Osteoblast (primary cell): ENCODE measurements at regions not wholly inside any gene's neighbourhood (a gene's known extent, or its start where the extent isn't known, plus 50 kb on each side); places are given as distances from the start of the nearest gene placed in this dataset.

Experiments
- DNase-seq: peaks from one replicate; pipeline ENCODE4 v3.0.0; 2011; ENCODE audit warnings: low spot score, mixed read lengths; ENCODE audit not compliant: insufficient read length; ENCODE audit errors: missing footprints
- H2AFZ ChIP-seq: 2 replicates; pipeline ENCODE4 v1.6.0; 2011; ENCODE audit warnings: mild to moderate bottlenecking, low read length
- H3K27ac ChIP-seq: 2 replicates; pipeline ENCODE4 v1.5.1; 2011; ENCODE audit warnings: mild to moderate bottlenecking, low read depth, low read length, moderate library complexity
- H3K27me3 ChIP-seq: 2 replicates; pipeline ENCODE4 v1.6.0; 2012; ENCODE audit warnings: mild to moderate bottlenecking, control low read depth, inconsistent platforms, low read length, moderate library complexity; ENCODE audit not compliant: insufficient read depth
- H3K36me3 ChIP-seq: 2 replicates; pipeline ENCODE4 v1.5.1; 2011; ENCODE audit warnings: mild to moderate bottlenecking, low read length, control low read depth, moderate library complexity; ENCODE audit not compliant: insufficient read depth
- H3K4me1 ChIP-seq: 2 replicates; pipeline ENCODE4 v1.5.1; 2011; ENCODE audit warnings: mild to moderate bottlenecking, low read length, control low read depth, moderate library complexity; ENCODE audit not compliant: insufficient read depth
- H3K4me2 ChIP-seq: 2 replicates; pipeline ENCODE4 v1.6.0; 2011; ENCODE audit warnings: mild to moderate bottlenecking, low read length; ENCODE audit not compliant: insufficient read depth
- H3K4me3 ChIP-seq: fragments of 200-600 bp; sonication (generic); 3 replicates; pipeline ENCODE4 v1.5.1; 2012; ENCODE audit warnings: mild to moderate bottlenecking, low read length, inconsistent platforms; ENCODE audit not compliant: insufficient read depth
- H3K79me2 ChIP-seq: 2 replicates; pipeline ENCODE4 v1.6.0; 2012; ENCODE audit warnings: mild to moderate bottlenecking, low read length, control low read depth, inconsistent platforms; ENCODE audit not compliant: insufficient read depth
- H3K9me3 ChIP-seq: 2 replicates; pipeline ENCODE4 v1.5.1; 2011; ENCODE audit warnings: low read depth, low read length, control low read depth
- H4K20me1 ChIP-seq: 2 replicates; pipeline ENCODE4 v1.6.0; 2012; ENCODE audit warnings: mild to moderate bottlenecking, low read length, control low read depth; ENCODE audit not compliant: insufficient read depth
- CTCF ChIP-seq: IDR thresholded peaks from 2 replicates; pipeline ENCODE4 v1.5.1; 2011; ENCODE audit warnings: mild to moderate bottlenecking, low read depth, low read length, moderate library complexity; ENCODE audit errors: extremely low read depth

GRCh38 chr14:42173206-42173605 lies 566.5 kb downstream of the LRFN5 start:
- no peak for TF ChIP-seq CTCF
- Histone ChIP-seq H3K4me1 (no peaks in the 10 kb centered on the region), H3K27ac (no peak overlapping the region), H3K79me2 (no peaks in the 10 kb centered on the region), H3K36me3 (no peaks in the 10 kb centered on the region), H3K9me3 (no peaks in the 10 kb centered on the region), H2AFZ (no peak overlapping the region), H4K20me1 (no peaks in the 10 kb centered on the region), H3K4me3 (no peak overlapping the region), H3K27me3 (no peaks in the 10 kb centered on the region), H3K4me2 (no peak overlapping the region)
- DNase-seq = no peak

- H3K27ac ChIP-seq = no peak overlapping the region
- H2AFZ ChIP-seq = no peak overlapping the region
- no peak for TF ChIP-seq CTCF
- no peaks in the 10 kb centered on the region for H3K36me3 ChIP-seq
- H3K79me2 ChIP-seq = no peaks in the 10 kb centered on the region
- no peaks in the 10 kb centered on the region for H3K9me3 ChIP-seq
- H3K27me3 ChIP-seq = no peaks in the 10 kb centered on the region
- H3K4me1 ChIP-seq = no peaks in the 10 kb centered on the region
- H3K4me2 ChIP-seq = no peak overlapping the region
- DNase-seq = no peak
- no peaks in the 10 kb centered on the region for H4K20me1 ChIP-seq
- H3K4me3 ChIP-seq = no peak overlapping the region
These were observed 565.6 kb downstream of the LRFN5 start for GRCh38 chr14:42172304-42172703.

- no peak for TF ChIP-seq CTCF
- H3K4me1 ChIP-seq = no peaks in the 10 kb centered on the region
- no peaks in the 10 kb centered on the region for H3K27me3 ChIP-seq
- no peaks in the 10 kb centered on the region for H3K9me3 ChIP-seq
- no peak overlapping the region for H3K4me2 ChIP-seq
- no peaks in the 10 kb centered on the region for H4K20me1 ChIP-seq
- H3K36me3 ChIP-seq = no peaks in the 10 kb centered on the region
- no peak overlapping the region for H3K4me3 ChIP-seq
- no peak overlapping the region for H3K27ac ChIP-seq
- H2AFZ ChIP-seq = peak overlapping the region; percentile 10
- no peak for DNase-seq
- no peaks in the 10 kb centered on the region for H3K79me2 ChIP-seq
These were observed 556.5 kb downstream of the LRFN5 start for GRCh38 chr14:42163136-42163535.

GRCh38 chr14:42159138-42159537 lies 552.5 kb downstream of the LRFN5 start:
- Histone ChIP-seq H2AFZ (no peak overlapping the region), H3K27ac (no peak overlapping the region), H3K36me3 (no peaks in the 10 kb centered on the region), H4K20me1 (no peaks in the 10 kb centered on the region), H3K4me2 (no peak overlapping the region), H3K4me3 (no peak overlapping the region), H3K27me3 (no peaks in the 10 kb centered on the region), H3K4me1 (no peaks in the 10 kb centered on the region), H3K79me2 (no peaks in the 10 kb centered on the region), H3K9me3 (no peaks in the 10 kb centered on the region)
- DNase-seq = no peak
- no peak for TF ChIP-seq CTCF
